HTR-8/SVneo (cell line): ENCODE measurements at regions not wholly inside any gene's neighbourhood (a gene's known extent, or its start where the extent isn't known, plus 50 kb on each side); places are given as distances from the start of the nearest gene placed in this dataset.

Experiments used
- DNase-seq: peaks from one replicate; pipeline ENCODE4 v3.0.0; 2011; ENCODE audit warnings: low spot score, mixed read lengths; ENCODE audit not compliant: insufficient read length
- FAIRE-seq: peaks from 2 replicates; lab custom pipeline; 2011; peaks lifted over from hg19 to GRCh38; lab: Jason Lieb, UNC

GRCh38 chr11:129271030-129271429 is 78.9 kb upstream of the ARHGAP32 start:
- DNase-seq = no peak
- FAIRE-seq = no peak

GRCh38 chr11:129270446-129270845 is 78.3 kb upstream of the ARHGAP32 start:
- FAIRE-seq (no peak), DNase-seq (no peak)

GRCh38 chr11:129268371-129268770 is 76.2 kb upstream of the ARHGAP32 start:
- no peak for FAIRE-seq
- no peak for DNase-seq

GRCh38 chr11:129267716-129268115 is 75.6 kb upstream of the ARHGAP32 start:
- no peak for FAIRE-seq

GRCh38 chr11:129266536-129266935 is 74.4 kb upstream of the ARHGAP32 start:
- FAIRE-seq = no peak
- no peak for DNase-seq

More at GRCh38 chr11:129267716-129268115, 75.6 kb upstream of the ARHGAP32 start:
- DNase-seq = no peak

GRCh38 chr11:129265125-129265788 is 73.1 kb upstream of the ARHGAP32 start:
- no peak for FAIRE-seq

GRCh38 chr11:129264114-129264513 is 72.0 kb upstream of the ARHGAP32 start:
- DNase-seq (no peak), FAIRE-seq (no peak)

More at GRCh38 chr11:129265125-129265788, 73.1 kb upstream of the ARHGAP32 start:
- DNase-seq = no peak

GRCh38 chr11:129260750-129261149 is 68.6 kb upstream of the ARHGAP32 start:
- FAIRE-seq (no peak), DNase-seq (no peak)

GRCh38 chr11:129259931-129260348 is 67.8 kb upstream of the ARHGAP32 start:
- DNase-seq (no peak), FAIRE-seq (no peak)

- no peak for FAIRE-seq
- DNase-seq = no peak
These were observed 66.1 kb upstream of the ARHGAP32 start for GRCh38 chr11:129258205-129258604.

- FAIRE-seq = no peak
- DNase-seq = no peak
These were observed 65.4 kb upstream of the ARHGAP32 start for GRCh38 chr11:129257512-129257911.

GRCh38 chr11:129252621-129253020 is 60.5 kb upstream of the ARHGAP32 start:
- FAIRE-seq = no peak
- DNase-seq = no peak

GRCh38 chr11:129251067-129251466 is 58.9 kb upstream of the ARHGAP32 start:
- DNase-seq (no peak), FAIRE-seq (no peak)

- FAIRE-seq = no peak
- DNase-seq = no peak
These were observed 57.8 kb upstream of the ARHGAP32 start for GRCh38 chr11:129249923-129250322.

GRCh38 chr11:129249351-129249750 is 57.2 kb upstream of the ARHGAP32 start:
- no peak for FAIRE-seq
- DNase-seq = no peak

- DNase-seq = no peak
- FAIRE-seq = no peak
These were observed 56.5 kb upstream of the ARHGAP32 start for GRCh38 chr11:129248618-129249017.

GRCh38 chr11:129247135-129247534 is 55.0 kb upstream of the ARHGAP32 start:
- FAIRE-seq (no peak), DNase-seq (no peak)

- no peak for FAIRE-seq
- no peak for DNase-seq
These were observed 50.7 kb upstream of the ARHGAP32 start for GRCh38 chr11:129242855-129243254.
